DND-41 (cell line): ENCODE measurements at regions not wholly inside any gene's neighbourhood (a gene's known extent, or its start where the extent isn't known, plus 50 kb on each side); places are given as distances from the start of the nearest gene placed in this dataset.

Experiments
- ATAC-seq: fragments of 200-7000 bp; cut with Tn5 transposase; 3 replicates; pipeline ENCODE4 v1.9.1; 2021; ENCODE audit warnings: low read depth; ENCODE audit not compliant: insufficient read depth
- DNase-seq: peaks from one replicate; pipeline ENCODE4 v3.0.0-alpha.2; 2020
- H2AFZ ChIP-seq: 2 replicates; pipeline ENCODE4 v1.6.0; 2012; ENCODE audit warnings: low read depth, low read length
- H3K27ac ChIP-seq: 2 replicates; pipeline ENCODE4 v1.5.1; 2012; ENCODE audit warnings: low read length, inconsistent platforms
- H3K27me3 ChIP-seq: fragments of 200-600 bp; sonication (generic); 2 replicates; pipeline ENCODE4 v1.6.0; 2012; ENCODE audit warnings: low read length, mild to moderate bottlenecking, inconsistent platforms; ENCODE audit not compliant: insufficient read depth, poor library complexity
- H3K36me3 ChIP-seq: 2 replicates; pipeline ENCODE4 v1.5.1; 2012; ENCODE audit warnings: low read length, inconsistent platforms; ENCODE audit not compliant: insufficient read depth
- H3K4me1 ChIP-seq: 2 replicates; pipeline ENCODE4 v1.5.1; 2012; ENCODE audit warnings: mild to moderate bottlenecking, low read length; ENCODE audit not compliant: insufficient read depth
- H3K4me2 ChIP-seq: 2 replicates; pipeline ENCODE4 v1.6.0; 2012; ENCODE audit warnings: mild to moderate bottlenecking, moderate library complexity, low read length, inconsistent platforms; ENCODE audit not compliant: insufficient read depth
- H3K4me3 ChIP-seq, 2 experiments: fragments of 200-600 bp in 1 of 2; shearing (Covaris generic) in 1 of 2; 2 replicates each; pipeline ENCODE4 v1.5.1; 2012 to 2016; ENCODE audit warnings: inconsistent platforms in 2 of 2, low read length in 2 of 2, mild to moderate bottlenecking in 2 of 2, low read depth in 1 of 2, moderate library complexity in 1 of 2
- H3K79me2 ChIP-seq: 2 replicates; pipeline ENCODE4 v1.6.0; 2012; ENCODE audit warnings: low read length, inconsistent platforms; ENCODE audit not compliant: insufficient read depth
- H3K9ac ChIP-seq: 2 replicates; pipeline ENCODE4 v1.6.0; 2012; ENCODE audit warnings: low read depth, mild to moderate bottlenecking, inconsistent platforms, low read length, moderate library complexity
- H3K9me3 ChIP-seq: 2 replicates; pipeline ENCODE4 v1.5.1; 2012; ENCODE audit warnings: low read length, moderate library complexity, mild to moderate bottlenecking, inconsistent platforms; ENCODE audit not compliant: insufficient read depth, severe bottlenecking
- H4K20me1 ChIP-seq: 2 replicates; pipeline ENCODE4 v1.6.0; 2012; ENCODE audit warnings: low read length; ENCODE audit not compliant: insufficient read depth
- EZH2 ChIP-seq: IDR thresholded peaks from 3 replicates; pipeline ENCODE4 v1.6.1; 2012; ENCODE audit warnings: borderline replicate concordance, low read depth, mild to moderate bottlenecking, moderate library complexity, low read length, inconsistent platforms; ENCODE audit not compliant: severe bottlenecking
- TF ChIP-seq, protein P1 (sequence below): IDR thresholded peaks from 2 replicates; pipeline ENCODE4 v1.5.1; 2012; ENCODE audit warnings: borderline replicate concordance, low read length, moderate library complexity, mild to moderate bottlenecking; ENCODE audit not compliant: poor library complexity, severe bottlenecking; ENCODE audit errors: extremely low read depth

- H3K9ac ChIP-seq = no peak overlapping the region
- H4K20me1 ChIP-seq = no peaks in the 10 kb centered on the region
- DNase-seq (no peak), ATAC-seq (no peak)
- H3K79me2 ChIP-seq = no peaks in the 10 kb centered on the region
- no peaks in the 10 kb centered on the region for H3K36me3 ChIP-seq
- H3K4me3 ChIP-seq = no peak overlapping the region
- no peaks in the 10 kb centered on the region for H3K27me3 ChIP-seq
- no peaks in the 10 kb centered on the region for H3K9me3 ChIP-seq
- H3K4me1 ChIP-seq = 0 out of 2 replicates have a peak, but pooled peaks cover 3% of the 10 kb centered on the region
- H3K27ac ChIP-seq = no peak overlapping the region
- no peak overlapping the region for H2AFZ ChIP-seq
- no peak for TF ChIP-seq EZH2
- TF ChIP-seq, protein P1, sequence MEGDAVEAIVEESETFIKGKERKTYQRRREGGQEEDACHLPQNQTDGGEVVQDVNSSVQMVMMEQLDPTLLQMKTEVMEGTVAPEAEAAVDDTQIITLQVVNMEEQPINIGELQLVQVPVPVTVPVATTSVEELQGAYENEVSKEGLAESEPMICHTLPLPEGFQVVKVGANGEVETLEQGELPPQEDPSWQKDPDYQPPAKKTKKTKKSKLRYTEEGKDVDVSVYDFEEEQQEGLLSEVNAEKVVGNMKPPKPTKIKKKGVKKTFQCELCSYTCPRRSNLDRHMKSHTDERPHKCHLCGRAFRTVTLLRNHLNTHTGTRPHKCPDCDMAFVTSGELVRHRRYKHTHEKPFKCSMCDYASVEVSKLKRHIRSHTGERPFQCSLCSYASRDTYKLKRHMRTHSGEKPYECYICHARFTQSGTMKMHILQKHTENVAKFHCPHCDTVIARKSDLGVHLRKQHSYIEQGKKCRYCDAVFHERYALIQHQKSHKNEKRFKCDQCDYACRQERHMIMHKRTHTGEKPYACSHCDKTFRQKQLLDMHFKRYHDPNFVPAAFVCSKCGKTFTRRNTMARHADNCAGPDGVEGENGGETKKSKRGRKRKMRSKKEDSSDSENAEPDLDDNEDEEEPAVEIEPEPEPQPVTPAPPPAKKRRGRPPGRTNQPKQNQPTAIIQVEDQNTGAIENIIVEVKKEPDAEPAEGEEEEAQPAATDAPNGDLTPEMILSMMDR = no peak
- H3K4me2 ChIP-seq = no peak overlapping the region
Measured at GRCh38 chr21:32941263-32941662, 84.5 kb upstream of the OLIG2 start.

GRCh38 chr21:32946654-32947053 lies 79.1 kb upstream of the OLIG2 start:
- H4K20me1 ChIP-seq = no peaks in the 10 kb centered on the region
- no peak overlapping the region for H2AFZ ChIP-seq
- no peaks in the 10 kb centered on the region for H3K9me3 ChIP-seq
- ATAC-seq = no peak
- no peaks in the 10 kb centered on the region for H3K79me2 ChIP-seq
- TF ChIP-seq EZH2 = no peak
- TF ChIP-seq, protein P1 = no peak
- no peaks in the 10 kb centered on the region for H3K4me1 ChIP-seq
- no peak for DNase-seq
- H3K4me3 ChIP-seq = no peak overlapping the region
- H3K27me3 ChIP-seq = peaks cover 8% of the 10 kb centered on the region
- no peak overlapping the region for H3K4me2 ChIP-seq
- H3K27ac ChIP-seq = no peak overlapping the region
- no peak overlapping the region for H3K9ac ChIP-seq
- H3K36me3 ChIP-seq = no peaks in the 10 kb centered on the region

DNA sequence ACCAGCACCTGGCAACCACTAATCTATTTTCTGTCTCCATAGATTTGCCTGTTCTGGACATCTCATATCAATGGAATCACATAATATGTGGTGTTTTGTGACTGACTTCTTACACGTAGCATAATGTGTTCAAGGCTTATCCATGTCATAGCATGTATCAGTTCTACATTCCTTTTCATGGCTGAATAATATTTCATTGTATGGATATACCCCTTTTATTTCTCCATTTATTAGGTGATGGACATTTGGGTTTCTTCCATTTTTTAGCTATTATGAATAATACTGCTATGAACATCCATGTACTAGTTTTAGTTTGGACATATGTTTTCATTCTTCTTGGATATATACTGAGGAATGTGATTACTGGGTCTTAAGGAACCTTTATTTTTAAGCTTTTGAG lies 78.0 kb upstream of the OLIG2 start:
- ATAC-seq = no peak
- Histone ChIP-seq H3K79me2 (no peaks in the 10 kb centered on the region), H2AFZ (no peak overlapping the region), H4K20me1 (no peaks in the 10 kb centered on the region), H3K4me1 (no peaks in the 10 kb centered on the region), H3K4me3 (no peak overlapping the region), H3K27ac (no peak overlapping the region), H3K9ac (no peak overlapping the region), H3K4me2 (no peak overlapping the region), H3K27me3 (peaks cover 17% of the 10 kb centered on the region), H3K36me3 (no peaks in the 10 kb centered on the region), H3K9me3 (no peaks in the 10 kb centered on the region)
- DNase-seq = no peak
- no peak for TF ChIP-seq EZH2
- TF ChIP-seq, protein P1 = no peak

DNA sequence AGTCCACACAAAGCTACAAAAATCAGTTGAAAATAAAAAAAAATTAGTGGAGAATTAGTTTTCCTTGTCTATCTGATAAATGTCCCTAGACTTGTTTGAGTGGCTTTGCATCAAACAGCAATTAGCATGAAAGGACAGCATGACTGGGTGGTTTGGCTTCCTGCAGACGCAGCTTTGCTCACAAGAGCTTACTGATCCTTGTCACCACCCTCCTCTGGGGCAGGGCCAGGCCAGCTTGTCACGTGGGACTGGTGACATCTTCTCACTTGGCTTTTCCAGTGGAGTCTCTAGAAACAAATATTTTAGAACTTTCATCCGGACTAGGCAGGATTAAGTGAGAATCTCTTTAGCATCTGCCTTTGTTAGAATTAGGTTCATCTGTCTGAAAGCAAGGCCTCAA lies 76.0 kb upstream of the OLIG2 start:
- Histone ChIP-seq H4K20me1 (no peaks in the 10 kb centered on the region), H3K36me3 (no peaks in the 10 kb centered on the region), H2AFZ (no peak overlapping the region), H3K9ac (no peak overlapping the region), H3K9me3 (no peaks in the 10 kb centered on the region), H3K4me3 (no peak overlapping the region), H3K4me2 (no peak overlapping the region), H3K79me2 (no peaks in the 10 kb centered on the region), H3K4me1 (no peaks in the 10 kb centered on the region), H3K27me3 (peaks cover 20% of the 10 kb centered on the region), H3K27ac (no peak overlapping the region)
- ATAC-seq (peak; percentile 61), DNase-seq (peak; percentile 12)
- TF ChIP-seq, protein P1 = no peak
- no peak for TF ChIP-seq EZH2
